NCI-H2227 treated with DMSO at 0.1 percent for 48 hours (cell line): ENCODE measurements at regions not wholly inside any gene's neighbourhood (a gene's known extent, or its start where the extent isn't known, plus 50 kb on each side); places are given as distances from the start of the nearest gene placed in this dataset.
"Not testable (repeated sequence)": the region's sequence is repeated elsewhere in the genome, so short reads cannot be mapped to it uniquely, and the experiment has no call there.

ENCODE experiments used
- DNase-seq: peaks from one replicate; lab custom pipeline; 2025; lab: John Stamatoyannopoulos, UW

- no peak for DNase-seq
These were observed 154.9 kb upstream of the KRR1 start for GRCh38 chr12:75666126-75666938.

DNA sequence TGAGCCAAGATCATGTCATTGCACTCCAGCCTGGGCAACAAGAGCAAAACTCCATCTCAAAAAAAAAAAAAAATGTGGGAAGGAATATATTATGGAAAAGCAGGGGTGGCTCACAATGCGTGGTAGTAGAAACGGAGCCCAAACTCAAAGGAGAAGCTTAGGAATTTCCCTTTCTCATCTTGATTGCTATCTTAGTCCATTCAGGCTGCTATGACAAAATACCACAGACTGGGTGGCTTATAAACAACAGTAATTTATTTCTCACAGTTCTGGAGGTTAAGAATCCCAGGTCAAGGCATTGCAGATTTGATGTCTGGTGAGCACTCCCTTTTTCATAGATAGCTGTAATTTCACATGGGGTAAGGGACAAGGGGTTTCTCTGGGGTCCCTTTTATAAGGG, 153.8 kb upstream of the KRR1 start:
- peak; percentile 55 for DNase-seq

DNA sequence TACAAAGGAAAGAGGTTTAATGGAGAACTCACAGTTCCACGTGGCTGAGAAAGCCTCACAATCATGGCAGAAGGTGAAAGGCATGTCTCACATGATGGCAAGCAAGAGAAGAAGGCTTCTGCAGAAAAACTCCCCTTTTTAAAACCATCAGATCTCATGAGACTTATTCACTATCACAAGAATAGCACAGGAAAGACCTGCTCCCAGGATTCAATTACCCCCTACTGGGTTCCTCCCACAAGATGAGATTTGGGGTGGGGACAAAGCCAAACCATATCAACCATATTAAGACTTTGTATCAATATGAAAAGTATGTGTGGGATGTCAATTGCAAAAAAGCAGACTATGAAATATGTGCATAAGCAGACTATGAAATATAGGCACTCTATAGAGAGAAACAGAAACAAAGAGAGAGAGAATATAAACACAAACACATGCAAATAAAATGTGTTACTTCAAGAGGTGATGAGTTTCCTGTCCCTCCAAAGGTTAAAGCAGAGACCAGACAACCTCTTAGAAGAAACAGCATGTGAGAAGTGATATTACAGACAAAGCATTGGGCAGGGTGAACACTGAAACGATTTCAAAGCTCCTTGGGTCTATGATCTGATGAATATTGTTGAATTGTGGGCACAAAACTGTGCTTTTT, 151.2 kb upstream of the KRR1 start:
- no peak for DNase-seq

GRCh38 chr12:75661908-75662307, 150.5 kb upstream of the KRR1 start:
- DNase-seq = no peak

GRCh38 chr12:75660805-75661404, 149.5 kb upstream of the KRR1 start:
- no peak for DNase-seq

- DNase-seq = no peak
These were observed 148.7 kb upstream of the KRR1 start for GRCh38 chr12:75660107-75660530.

DNA sequence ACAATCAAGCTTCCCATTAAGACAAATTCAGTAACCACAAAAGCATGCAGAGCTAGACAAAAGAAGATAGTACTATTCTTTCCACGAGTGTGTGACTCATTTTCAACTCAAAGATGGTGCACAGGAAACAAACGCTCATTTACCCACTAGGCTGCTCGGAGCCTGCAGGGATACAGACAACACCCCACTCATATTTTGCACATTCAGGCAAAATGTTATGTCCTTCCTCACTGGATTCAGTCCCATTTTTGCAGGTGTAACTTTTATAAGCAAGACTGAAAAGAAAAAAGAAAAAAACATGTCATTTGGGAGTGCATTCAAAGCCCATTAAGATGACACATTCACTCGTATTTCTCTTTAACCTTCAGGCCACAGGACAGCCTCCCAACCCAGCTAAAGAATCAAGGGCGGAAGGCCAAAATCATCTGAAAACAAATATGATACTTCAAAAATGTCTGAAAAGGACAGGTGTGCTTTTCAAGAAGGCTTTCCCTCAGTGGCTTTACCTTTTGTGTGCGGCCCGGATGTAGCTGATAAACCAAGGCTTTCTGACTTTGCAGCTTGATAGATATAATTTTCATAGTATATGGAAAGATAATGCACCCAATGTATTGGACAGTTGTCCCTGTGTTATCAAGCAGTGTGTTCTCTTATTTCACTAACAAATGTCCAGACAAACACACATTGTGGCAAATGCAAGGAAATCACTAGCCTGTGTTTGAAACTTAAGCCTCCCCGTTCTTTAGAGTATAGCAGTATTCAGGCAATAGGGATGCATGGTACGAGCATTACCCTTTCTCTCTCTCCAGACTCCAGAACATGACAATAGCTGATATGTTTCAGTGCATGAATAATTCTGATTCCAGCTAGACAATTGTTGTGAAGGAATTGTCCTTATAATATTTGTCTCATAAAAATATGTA, 147.8 kb upstream of the KRR1 start:
- no peak for DNase-seq

- DNase-seq = no peak
These were observed 146.9 kb upstream of the KRR1 start for GRCh38 chr12:75658286-75658685.

DNA sequence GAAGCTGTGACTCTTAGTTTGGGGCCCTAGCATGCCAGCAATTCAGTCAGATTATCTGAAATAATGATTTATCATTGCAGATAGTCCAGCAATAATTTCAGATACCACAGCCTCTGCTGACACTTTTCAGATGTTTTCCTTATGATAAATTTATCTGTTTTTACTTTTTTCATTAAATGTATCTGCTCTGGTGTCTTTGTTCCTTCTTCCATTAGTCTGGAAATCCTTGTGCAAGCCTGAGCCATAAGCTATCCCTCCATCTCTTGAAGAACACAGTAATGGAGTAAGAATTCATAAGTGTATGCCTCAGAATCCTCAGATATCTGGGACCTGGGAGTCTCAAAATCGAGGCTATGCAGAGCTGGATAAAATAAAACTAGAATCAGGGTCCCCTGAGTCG, 146.4 kb upstream of the KRR1 start:
- no peak for DNase-seq

- not testable (repeated sequence) for DNase-seq
These were observed 145.9 kb upstream of the KRR1 start for GRCh38 chr12:75657354-75657753.

GRCh38 chr12:75656648-75657047, 145.2 kb upstream of the KRR1 start:
- no peak for DNase-seq

DNA sequence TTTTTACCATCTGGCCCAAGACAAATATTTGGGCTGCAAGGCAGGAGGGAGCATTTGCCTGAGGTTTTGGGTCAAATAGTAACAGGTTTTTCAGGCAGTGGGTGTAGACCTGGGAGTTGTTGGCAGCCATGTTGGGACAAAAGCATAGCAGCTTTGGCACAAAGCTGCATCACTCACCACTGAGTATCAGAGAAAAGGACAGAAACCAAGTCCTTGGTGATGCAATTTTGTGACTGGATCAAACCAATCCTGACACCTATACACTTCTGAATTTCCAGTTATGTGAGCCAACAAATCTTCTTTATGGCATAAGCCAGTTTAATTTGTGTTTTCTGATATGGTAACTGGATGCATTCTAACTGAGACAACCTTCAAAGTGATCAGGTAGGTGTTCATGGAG, 144.8 kb upstream of the KRR1 start:
- DNase-seq = no peak

- no peak for DNase-seq
These were observed 144.0 kb upstream of the KRR1 start for GRCh38 chr12:75655315-75655806.

GRCh38 chr12:75651342-75651695, 139.9 kb upstream of the KRR1 start:
- no peak for DNase-seq

DNA sequence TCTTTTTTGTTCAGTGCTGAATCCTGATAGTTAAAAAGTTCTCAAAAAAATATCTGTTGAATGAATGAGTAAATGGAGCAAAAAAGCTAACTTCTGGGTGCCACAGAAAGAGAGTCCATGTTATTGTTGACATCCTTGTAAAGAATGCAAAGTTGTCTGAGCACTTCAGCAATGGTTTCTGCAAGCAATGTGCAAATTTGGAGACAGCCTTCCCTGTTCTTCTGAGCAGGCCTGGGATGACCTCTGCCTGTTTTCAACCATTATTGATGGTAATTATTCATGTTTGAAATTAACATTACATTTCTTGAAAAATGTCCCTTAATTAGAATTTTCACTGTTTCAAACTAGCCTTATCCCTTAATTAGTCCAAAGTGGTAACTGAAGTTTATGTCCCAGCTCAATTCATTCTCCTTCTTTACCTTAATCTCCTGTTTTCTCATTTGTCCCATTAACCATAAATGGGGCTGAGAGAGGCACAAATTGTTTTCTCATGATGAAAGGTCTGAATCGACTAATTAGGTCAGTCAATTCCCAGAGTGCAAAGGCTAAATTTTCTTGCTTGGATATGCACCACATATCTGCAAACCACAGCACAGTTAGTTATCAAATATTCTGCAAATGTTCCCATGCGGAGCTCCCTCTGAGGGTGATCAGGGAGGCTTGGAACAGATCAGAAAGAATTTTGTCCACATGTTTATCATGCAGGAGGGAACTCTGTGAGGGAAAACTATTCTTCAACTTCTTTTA, 139.4 kb upstream of the KRR1 start:
- no peak for DNase-seq

DNA sequence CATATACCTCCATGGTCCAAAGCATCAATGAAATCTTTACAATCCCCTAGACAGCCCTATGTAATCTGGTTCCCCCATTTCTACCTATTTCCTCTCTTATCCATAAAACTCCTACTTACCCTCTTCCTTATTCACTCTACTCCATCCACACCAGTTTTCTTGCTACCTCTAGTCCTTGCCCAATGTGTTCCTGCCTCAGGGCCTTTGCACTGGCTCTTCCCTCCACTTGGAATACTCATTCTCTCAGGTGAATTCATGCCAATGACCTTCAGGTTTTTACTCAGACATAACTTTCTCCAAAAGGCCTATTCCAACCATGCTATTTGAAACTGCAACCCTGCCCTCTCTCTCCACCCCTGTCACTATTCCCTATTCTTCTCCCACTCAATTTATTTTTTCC, 138.7 kb upstream of the KRR1 start:
- DNase-seq = no peak

DNA sequence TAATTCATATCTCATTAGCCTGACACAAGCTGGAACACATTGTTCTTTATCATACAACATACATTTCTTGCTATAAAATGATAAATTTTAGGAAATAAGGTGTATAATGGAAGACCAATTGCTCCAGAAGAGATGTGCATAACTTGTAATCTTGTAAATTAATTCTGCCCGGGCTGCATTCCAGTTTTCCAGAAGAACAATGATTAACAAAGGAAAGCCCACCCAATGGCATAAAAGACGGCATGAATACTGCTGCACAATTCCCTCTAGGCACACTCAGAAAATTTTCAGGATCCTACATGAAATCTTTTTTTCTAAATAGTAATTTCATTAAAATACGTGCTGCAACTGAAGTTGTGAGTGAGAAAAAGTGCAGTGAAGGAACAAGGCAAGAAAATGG, 137.4 kb upstream of the KRR1 start:
- DNase-seq = no peak

GRCh38 chr12:75646329-75647210, 135.2 kb upstream of the KRR1 start:
- DNase-seq = no peak

DNA sequence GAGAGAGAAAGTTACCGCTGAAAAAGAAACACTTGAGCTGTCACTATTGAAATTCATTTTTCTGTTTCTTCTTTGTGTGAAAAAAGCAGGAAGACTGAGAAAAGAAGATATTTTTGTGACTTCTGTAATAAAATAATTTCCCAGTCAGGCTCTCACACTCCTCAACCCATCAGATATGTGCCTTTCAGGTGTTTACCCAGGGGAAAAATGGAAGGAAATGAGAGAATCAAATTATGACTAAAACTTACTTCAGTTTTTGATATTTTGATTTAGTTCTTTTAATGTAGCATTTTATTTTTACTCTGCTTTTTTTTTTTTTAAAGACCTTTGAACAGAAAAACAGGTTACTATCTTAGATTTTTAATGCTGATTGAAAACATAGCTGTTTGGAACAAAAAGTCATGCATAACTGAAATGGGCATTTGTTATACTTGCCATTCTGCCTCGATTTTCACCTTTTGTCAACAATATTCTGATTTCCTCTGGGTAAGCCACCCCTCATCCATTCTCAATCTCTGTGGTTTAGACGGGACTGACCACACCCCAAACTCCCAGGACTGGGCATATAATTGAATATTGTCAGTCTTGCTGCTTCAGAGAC, 133.2 kb upstream of the KRR1 start:
- no peak for DNase-seq

DNA sequence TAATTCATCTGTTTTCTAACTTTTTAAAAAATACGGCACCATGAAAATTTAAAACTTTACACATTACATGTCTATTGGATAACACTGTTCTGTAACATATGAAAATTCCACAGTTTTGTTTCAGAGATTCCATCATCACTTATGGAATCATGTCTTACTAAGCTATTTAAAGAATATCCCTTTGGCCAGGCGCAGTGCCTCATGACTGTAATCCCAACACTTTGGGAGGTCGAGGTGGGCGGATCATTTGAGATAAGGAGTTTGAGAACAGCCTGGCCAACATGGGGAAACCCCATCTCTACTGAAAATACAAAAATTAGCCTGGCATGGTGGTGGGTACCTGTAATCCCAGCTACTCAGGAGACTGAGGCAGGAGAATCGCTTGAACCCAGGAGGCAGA, 131.7 kb upstream of the KRR1 start:
- not testable (repeated sequence) for DNase-seq
